Neural cell (in vitro differentiated cells): ENCODE measurements at regions not wholly inside any gene's neighbourhood (a gene's known extent, or its start where the extent isn't known, plus 50 kb on each side); places are given as distances from the start of the nearest gene placed in this dataset.

Source experiments
- H2AFZ ChIP-seq: fragments of 200-600, 300-800 bp; sonication (generic), shearing (Covaris generic); 2 replicates; pipeline ENCODE4 v1.6.0; 2014; ENCODE audit warnings: low read depth, mild to moderate bottlenecking, antibody characterized with exemption, low read length, moderate library complexity
- H3F3A ChIP-seq: fragments of 200-600 bp; shearing (Covaris generic); 2 replicates; pipeline ENCODE4 v1.6.1; 2016; ENCODE audit warnings: mild to moderate bottlenecking, moderate library complexity, mixed read lengths, antibody characterized with exemption, low read length; ENCODE audit not compliant: insufficient read depth, poor library complexity, severe bottlenecking
- H3K27ac ChIP-seq: fragments of 200-600, 300-800 bp; sonication (generic), shearing (Covaris generic); 2 replicates; pipeline ENCODE4 v1.5.1; 2014; ENCODE audit warnings: mild to moderate bottlenecking, low read length, moderate library complexity
- H3K27me3 ChIP-seq: fragments of 300-800, 200-600 bp; sonication (generic), shearing (Covaris generic); 2 replicates; pipeline ENCODE4 v1.6.0; 2014; ENCODE audit warnings: mild to moderate bottlenecking, low read depth, low read length, moderate library complexity; ENCODE audit not compliant: insufficient read depth
- H3K36me3 ChIP-seq: fragments of 300-800, 200-600 bp; sonication (generic), shearing (Covaris generic); 2 replicates; pipeline ENCODE4 v1.5.1; 2014; ENCODE audit warnings: mild to moderate bottlenecking, antibody characterized with exemption, low read length, moderate library complexity; ENCODE audit not compliant: insufficient read depth
- H3K4me2 ChIP-seq: fragments of 300-800, 200-600 bp; sonication (generic), shearing (Covaris generic); 2 replicates; pipeline ENCODE4 v1.6.0; 2014; ENCODE audit warnings: mild to moderate bottlenecking, low read length
- H3K4me3 ChIP-seq: fragments of 300-800, 200-600 bp; sonication (generic), shearing (Covaris generic); 2 replicates; pipeline ENCODE4 v1.5.1; 2014; ENCODE audit warnings: mild to moderate bottlenecking, low read length, moderate library complexity
- H3K79me2 ChIP-seq: fragments of 200-600 bp; shearing (Covaris generic); replicated peaks from 2 replicates; pipeline ENCODE4 v1.6.0; 2014; ENCODE audit warnings: mild to moderate bottlenecking, low read length, moderate library complexity; ENCODE audit not compliant: insufficient read depth
- H3K9ac ChIP-seq: fragments of 300-800, 200-600 bp; sonication (generic), shearing (Covaris generic); 2 replicates; pipeline ENCODE4 v1.6.1; 2016; ENCODE audit warnings: mild to moderate bottlenecking, low read length, mixed read lengths
- H3K9me2 ChIP-seq: fragments of 200-600 bp; shearing (Covaris generic); 2 replicates; pipeline ENCODE4 v1.6.1; 2016; ENCODE audit warnings: mild to moderate bottlenecking, low read length, mixed read lengths; ENCODE audit not compliant: insufficient read depth
- H3K9me3 ChIP-seq: fragments of 200-600, 300-800 bp; sonication (generic), shearing (Covaris generic); 2 replicates; pipeline ENCODE4 v1.6.1; 2016; ENCODE audit warnings: mild to moderate bottlenecking, mixed run types, low read length, moderate library complexity, mixed read lengths
- H4K20me1 ChIP-seq: fragments of 200-600 bp; shearing (Covaris generic); 2 replicates; pipeline ENCODE4 v1.6.1; 2016; ENCODE audit warnings: mild to moderate bottlenecking, mixed run types; ENCODE audit not compliant: insufficient read depth
- CTCF ChIP-seq: fragments of 450-650 bp; IDR thresholded peaks from 2 replicates; pipeline ENCODE4 v1.5.1; 2014; ENCODE audit warnings: antibody characterized with exemption, mild to moderate bottlenecking, moderate library complexity; ENCODE audit not compliant: poor library complexity, severe bottlenecking
- EP300 ChIP-seq: fragments of 450-650 bp; conservative IDR thresholded peaks from 2 replicates; pipeline ENCODE4 v1.6.1; 2014; ENCODE audit warnings: antibody characterized with exemption, mild to moderate bottlenecking, moderate library complexity; ENCODE audit not compliant: poor library complexity, severe bottlenecking
- EZH2 ChIP-seq: fragments of 200-600, 300-800 bp; shearing (Covaris generic), sonication (generic); IDR thresholded peaks from 2 replicates; pipeline ENCODE4 v1.6.1; 2014; ENCODE audit warnings: antibody characterized with exemption, low read length, borderline replicate concordance, mild to moderate bottlenecking; ENCODE audit not compliant: insufficient read depth, poor library complexity, severe bottlenecking
- MXI1 ChIP-seq: fragments of 450-650 bp; conservative IDR thresholded peaks from 2 replicates; pipeline ENCODE4 v1.6.1; 2014; ENCODE audit warnings: antibody characterized with exemption, mild to moderate bottlenecking; ENCODE audit not compliant: poor library complexity, severe bottlenecking
- POLR2AphosphoS5 ChIP-seq: IDR thresholded peaks from 2 replicates; pipeline ENCODE4 v1.6.1; 2012
- RAD21 ChIP-seq: fragments of 450-650 bp; conservative IDR thresholded peaks from 2 replicates; pipeline ENCODE4 v1.6.1; 2014; ENCODE audit warnings: antibody characterized with exemption, mild to moderate bottlenecking, moderate library complexity
- REST ChIP-seq: IDR thresholded peaks from 2 replicates; pipeline ENCODE4 v1.6.1; 2012; ENCODE audit warnings: borderline replicate concordance
- SMC3 ChIP-seq: fragments of 450-650 bp; conservative IDR thresholded peaks from 2 replicates; pipeline ENCODE4 v1.6.1; 2014; ENCODE audit warnings: antibody characterized with exemption, mild to moderate bottlenecking, moderate library complexity; ENCODE audit not compliant: poor library complexity
- TAF1 ChIP-seq: IDR thresholded peaks from 2 replicates; pipeline ENCODE4 v1.6.1; 2012; ENCODE audit warnings: low read depth

GRCh38 chr2:239772721-239773120 lies 252.4 kb downstream of the NDUFA10 start:
- peaks cover 18% of the 10 kb centered on the region for H3K27me3 ChIP-seq
- no peak overlapping the region for H3K27ac ChIP-seq
- no peaks in the 10 kb centered on the region for H3K36me3 ChIP-seq
- H4K20me1 ChIP-seq: no peaks in the 10 kb centered on the region
- no peak overlapping the region for H3K4me2 ChIP-seq
- H3F3A ChIP-seq: no peaks in the 10 kb centered on the region
- H3K79me2 ChIP-seq: no peaks in the 10 kb centered on the region
- H3K9me3 ChIP-seq: peaks cover 8% of the 10 kb centered on the region
- no peak overlapping the region for H3K4me3 ChIP-seq
- no peak overlapping the region for H3K9ac ChIP-seq
- no peaks in the 10 kb centered on the region for H3K9me2 ChIP-seq
- TF ChIP-seq CTCF (no peak), SMC3 (no peak), RAD21 (no peak), EP300 (no peak), EZH2 (no peak), MXI1 (no peak), REST (no peak), POLR2AphosphoS5 (no peak), TAF1 (no peak)
- no peak overlapping the region for H2AFZ ChIP-seq

DNA sequence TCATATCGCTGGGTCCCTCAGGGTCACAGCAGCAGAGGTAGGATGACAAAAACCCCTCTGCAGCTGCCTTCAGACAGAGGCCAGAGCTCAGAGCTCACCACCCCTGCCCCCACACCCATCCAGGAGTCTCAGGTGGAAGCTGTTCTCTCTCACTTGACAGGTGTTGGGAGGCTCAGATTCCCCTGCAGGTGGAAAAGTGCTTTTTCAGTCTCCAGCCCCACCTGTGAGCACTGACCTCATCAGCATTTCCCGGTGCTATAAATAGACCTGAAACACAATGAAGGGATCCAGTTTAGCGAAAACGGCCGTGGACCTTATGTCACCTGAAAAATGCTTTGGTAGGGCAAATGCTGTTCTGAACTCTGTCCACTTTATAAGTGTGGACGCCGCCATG lies 254.9 kb downstream of the NDUFA10 start:
- TF ChIP-seq EP300: no peak
- no peak for TF ChIP-seq POLR2AphosphoS5
- no peak for TF ChIP-seq CTCF
- TF ChIP-seq RAD21: no peak
- no peak for TF ChIP-seq TAF1
- no peak for TF ChIP-seq MXI1
- TF ChIP-seq EZH2: no peak
- no peak for TF ChIP-seq REST
- H4K20me1 ChIP-seq: no peaks in the 10 kb centered on the region
- no peaks in the 10 kb centered on the region for H3K36me3 ChIP-seq
- no peaks in the 10 kb centered on the region for H3K79me2 ChIP-seq
- H3K9me2 ChIP-seq: no peaks in the 10 kb centered on the region
- peaks cover 11% of the 10 kb centered on the region for H3K27me3 ChIP-seq
- no peak overlapping the region for H3K27ac ChIP-seq
- H3K9ac ChIP-seq: no peak overlapping the region
- H3K4me3 ChIP-seq: no peak overlapping the region
- H2AFZ ChIP-seq: no peak overlapping the region
- H3K4me2 ChIP-seq: no peak overlapping the region
- peaks cover 8% of the 10 kb centered on the region for H3K9me3 ChIP-seq
- no peaks in the 10 kb centered on the region for H3F3A ChIP-seq
